ENCODE measurements at regions not wholly inside any gene's neighbourhood (a gene's known extent, or its start where the extent isn't known, plus 50 kb on each side); places are given as distances from the start of the nearest gene placed in this dataset.

DNA sequence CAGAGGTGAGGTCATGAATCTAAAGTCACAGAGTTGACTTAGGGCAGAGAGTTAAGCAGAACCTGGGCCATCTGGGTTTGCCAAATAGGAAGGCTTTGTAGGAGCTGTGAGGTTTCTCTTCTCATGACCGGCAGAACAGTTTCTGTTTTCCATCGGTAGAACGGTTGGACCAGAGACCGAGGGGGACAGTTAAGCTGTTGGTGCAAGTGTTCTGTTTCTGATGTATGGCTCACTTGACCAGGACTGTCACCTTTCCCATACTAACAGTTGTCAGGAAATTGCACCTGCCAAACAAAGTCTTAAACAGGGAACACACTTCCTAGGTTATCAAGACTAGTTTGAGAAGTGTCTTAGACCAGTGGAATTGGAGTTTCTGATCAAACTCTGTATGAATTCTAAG lies 158.3 kb downstream of the PDCD6IP start:
- Histone ChIP-seq H3K18ac (ENCODE audit: low read depth in 1 of 2, low read length in 2 of 2) (no peak overlapping the region), H2BK15ac (ENCODE audit: low read depth, poor library complexity, severe bottlenecking) (no peak overlapping the region), H3K36me3 (ENCODE audit: control insufficient read depth in 1 of 2, insufficient read depth in 2 of 2, low read depth in 1 of 2, low read length in 2 of 2) (no peaks in the 10 kb centered on the region), H2AFZ (ENCODE audit: low read depth, low read length) (no peak overlapping the region), H3K4me1 (ENCODE audit: control insufficient read depth, insufficient read depth, low read depth, low read length) (no peaks in the 10 kb centered on the region), H3K9me3 (ENCODE audit: control insufficient read depth, low read length) (no peaks in the 10 kb centered on the region), H3K27me3 (ENCODE audit: control insufficient read depth in 1 of 2, insufficient read depth in 1 of 2, low read length in 2 of 2) (no peaks in the 10 kb centered on the region), H2BK12ac (ENCODE audit: low read length in 2 of 2) (no peak overlapping the region), H3K4me2 (ENCODE audit: low read length, poor library complexity, severe bottlenecking) (no peak overlapping the region), H3K23ac (ENCODE audit: low read length in 2 of 2) (no peak overlapping the region), H4K8ac (ENCODE audit: low read length) (no peak overlapping the region), H2BK5ac (ENCODE audit: low read depth, low read length, poor library complexity, severe bottlenecking) (no peak overlapping the region), H3K27ac (ENCODE audit: low read length, poor library complexity, severe bottlenecking) (no peak overlapping the region), H4K91ac (ENCODE audit: low read length) (no peak overlapping the region), H2BK120ac (ENCODE audit: low read depth, low read length) (no peak overlapping the region), H3K9ac (ENCODE audit: low read length) (no peak overlapping the region), H3K79me1 (replicated peaks; ENCODE audit: low read length, poor library complexity, severe bottlenecking) (no peaks in the 10 kb centered on the region), H2AK5ac (ENCODE audit: low read length, severe bottlenecking) (no peak overlapping the region), H3K14ac (ENCODE audit: low read length in 2 of 2) (no peak overlapping the region), H3K4me3 (ENCODE audit: insufficient read depth in 1 of 2, low read depth in 1 of 2, low read length in 2 of 2) (no peak overlapping the region), H3K4ac (ENCODE audit: low read depth in 1 of 2, low read length in 2 of 2) (no peak overlapping the region)
- DNase-seq = no peak
- WGBS = 71% methylated on average over 4 of the region's 4 CpGs

DNA sequence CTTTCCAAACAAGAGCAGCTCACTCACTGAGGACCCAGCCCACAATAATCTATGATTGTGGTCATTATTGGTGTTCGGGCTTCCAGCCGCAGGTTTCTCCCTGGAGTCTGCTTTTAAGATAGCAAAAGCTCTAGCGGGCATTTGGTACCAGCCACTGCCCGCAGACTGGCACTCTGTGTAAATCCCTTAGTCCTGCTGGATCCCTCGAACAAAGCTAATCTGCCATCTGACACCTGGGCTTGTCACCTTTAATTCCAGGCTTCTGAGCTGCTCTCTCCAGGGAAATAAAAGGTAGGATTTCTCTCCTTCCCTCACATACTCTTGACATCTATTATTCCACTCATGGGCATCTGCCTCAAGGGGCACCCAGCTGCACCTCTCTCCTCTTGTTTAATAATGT lies 158.7 kb downstream of the PDCD6IP start:
- no peak overlapping the region for H3K18ac ChIP-seq (ENCODE audit: low read depth in 1 of 2, low read length in 2 of 2)
- H3K36me3 ChIP-seq (ENCODE audit: control insufficient read depth in 1 of 2, insufficient read depth in 2 of 2, low read depth in 1 of 2, low read length in 2 of 2) = no peaks in the 10 kb centered on the region
- no peak overlapping the region for H3K4me2 ChIP-seq (ENCODE audit: low read length, poor library complexity, severe bottlenecking)
- H2AK5ac ChIP-seq (ENCODE audit: low read length, severe bottlenecking) = no peak overlapping the region
- no peak overlapping the region for H2AFZ ChIP-seq (ENCODE audit: low read depth, low read length)
- no peak overlapping the region for H3K9ac ChIP-seq (ENCODE audit: low read length)
- no peak overlapping the region for H2BK12ac ChIP-seq (ENCODE audit: low read length in 2 of 2)
- WGBS = 96% methylated on average over 5 of the region's 5 CpGs
- H3K27me3 ChIP-seq (ENCODE audit: control insufficient read depth in 1 of 2, insufficient read depth in 1 of 2, low read length in 2 of 2) = no peaks in the 10 kb centered on the region
- H2BK5ac ChIP-seq (ENCODE audit: low read depth, low read length, poor library complexity, severe bottlenecking) = no peak overlapping the region
- H3K4me3 ChIP-seq (ENCODE audit: insufficient read depth in 1 of 2, low read depth in 1 of 2, low read length in 2 of 2) = no peak overlapping the region
- no peaks in the 10 kb centered on the region for H3K9me3 ChIP-seq (ENCODE audit: control insufficient read depth, low read length)
- H4K8ac ChIP-seq (ENCODE audit: low read length) = no peak overlapping the region
- no peak overlapping the region for H2BK120ac ChIP-seq (ENCODE audit: low read depth, low read length)
- no peak overlapping the region for H2BK15ac ChIP-seq (ENCODE audit: low read depth, poor library complexity, severe bottlenecking)
- H3K4me1 ChIP-seq (ENCODE audit: control insufficient read depth, insufficient read depth, low read depth, low read length) = no peaks in the 10 kb centered on the region
- H3K27ac ChIP-seq (ENCODE audit: low read length, poor library complexity, severe bottlenecking) = no peak overlapping the region
- no peak overlapping the region for H4K91ac ChIP-seq (ENCODE audit: low read length)
- H3K14ac ChIP-seq (ENCODE audit: low read length in 2 of 2) = no peak overlapping the region
- no peak overlapping the region for H3K23ac ChIP-seq (ENCODE audit: low read length in 2 of 2)
- H3K4ac ChIP-seq (ENCODE audit: low read depth in 1 of 2, low read length in 2 of 2) = no peak overlapping the region
- H3K79me1 ChIP-seq (replicated peaks; ENCODE audit: low read length, poor library complexity, severe bottlenecking) = no peaks in the 10 kb centered on the region
- DNase-seq = no peak

DNA sequence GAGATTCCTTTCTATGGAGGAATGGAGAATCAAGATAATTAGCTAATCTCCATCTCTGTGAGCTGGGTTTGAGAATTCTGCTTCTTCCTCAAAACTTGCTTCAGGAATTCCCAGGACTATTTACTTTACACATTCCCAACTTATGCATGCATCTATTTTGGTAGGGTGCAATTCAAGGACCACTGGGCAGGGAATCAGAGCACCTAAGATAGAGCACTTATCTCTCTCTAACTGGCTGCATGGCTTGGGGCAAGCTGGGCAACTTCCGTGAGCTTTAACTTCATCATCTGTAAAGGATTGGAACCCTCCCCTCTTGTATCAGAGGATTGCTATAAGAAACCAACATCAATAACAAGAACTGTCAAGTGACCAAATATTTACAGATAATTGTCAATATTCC lies 160.2 kb downstream of the PDCD6IP start:
- H3K4me3 ChIP-seq (ENCODE audit: insufficient read depth in 1 of 2, low read depth in 1 of 2, low read length in 2 of 2) = no peak overlapping the region
- no peak overlapping the region for H3K27ac ChIP-seq (ENCODE audit: low read length, poor library complexity, severe bottlenecking)
- no peak for DNase-seq
- H2BK5ac ChIP-seq (ENCODE audit: low read depth, low read length, poor library complexity, severe bottlenecking) = no peak overlapping the region
- 72% methylated on average over 1 of the region's 1 CpG for WGBS
- H2AFZ ChIP-seq (ENCODE audit: low read depth, low read length) = no peak overlapping the region
- H3K4me1 ChIP-seq (ENCODE audit: control insufficient read depth, insufficient read depth, low read depth, low read length) = no peaks in the 10 kb centered on the region
- no peak overlapping the region for H2AK5ac ChIP-seq (ENCODE audit: low read length, severe bottlenecking)
- no peaks in the 10 kb centered on the region for H3K36me3 ChIP-seq (ENCODE audit: control insufficient read depth in 1 of 2, insufficient read depth in 2 of 2, low read depth in 1 of 2, low read length in 2 of 2)
- H3K4me2 ChIP-seq (ENCODE audit: low read length, poor library complexity, severe bottlenecking) = no peak overlapping the region
- no peak overlapping the region for H3K18ac ChIP-seq (ENCODE audit: low read depth in 1 of 2, low read length in 2 of 2)
- no peak overlapping the region for H2BK15ac ChIP-seq (ENCODE audit: low read depth, poor library complexity, severe bottlenecking)
- no peak overlapping the region for H4K91ac ChIP-seq (ENCODE audit: low read length)
- no peak overlapping the region for H3K4ac ChIP-seq (ENCODE audit: low read depth in 1 of 2, low read length in 2 of 2)
- H3K9ac ChIP-seq (ENCODE audit: low read length) = no peak overlapping the region
- H4K8ac ChIP-seq (ENCODE audit: low read length) = no peak overlapping the region
- H3K9me3 ChIP-seq (ENCODE audit: control insufficient read depth, low read length) = peaks cover 3% of the 10 kb centered on the region
- H3K79me1 ChIP-seq (replicated peaks; ENCODE audit: low read length, poor library complexity, severe bottlenecking) = no peaks in the 10 kb centered on the region
- H3K14ac ChIP-seq (ENCODE audit: low read length in 2 of 2) = no peak overlapping the region
- H2BK120ac ChIP-seq (ENCODE audit: low read depth, low read length) = no peak overlapping the region
- no peaks in the 10 kb centered on the region for H3K27me3 ChIP-seq (ENCODE audit: control insufficient read depth in 1 of 2, insufficient read depth in 1 of 2, low read length in 2 of 2)
- no peak overlapping the region for H2BK12ac ChIP-seq (ENCODE audit: low read length in 2 of 2)
- H3K23ac ChIP-seq (ENCODE audit: low read length in 2 of 2) = no peak overlapping the region

DNA sequence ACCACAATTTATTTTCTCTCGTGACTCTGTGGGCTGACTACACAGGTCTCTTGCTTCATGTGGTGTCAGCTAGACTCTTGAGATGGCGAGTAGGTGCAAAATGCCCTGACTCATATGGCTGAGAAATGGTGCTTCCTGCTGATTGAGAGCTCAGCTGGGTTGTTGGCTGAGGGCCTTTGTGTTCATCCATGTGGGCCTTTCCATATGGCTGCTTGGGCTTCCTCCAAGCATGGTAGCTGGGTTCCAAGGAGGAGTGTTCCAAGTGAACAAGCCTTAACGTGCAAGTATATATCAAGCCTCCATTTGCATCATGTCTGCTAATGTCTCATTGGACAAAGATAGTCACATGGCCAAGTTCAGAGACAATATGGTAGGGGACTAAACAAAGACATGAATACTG lies 164.0 kb downstream of the PDCD6IP start:
- Histone ChIP-seq H3K79me1 (replicated peaks; ENCODE audit: low read length, poor library complexity, severe bottlenecking) (no peaks in the 10 kb centered on the region), H2BK15ac (ENCODE audit: low read depth, poor library complexity, severe bottlenecking) (no peak overlapping the region), H3K36me3 (ENCODE audit: control insufficient read depth in 1 of 2, insufficient read depth in 2 of 2, low read depth in 1 of 2, low read length in 2 of 2) (no peaks in the 10 kb centered on the region), H2AK5ac (ENCODE audit: low read length, severe bottlenecking) (no peak overlapping the region), H3K18ac (ENCODE audit: low read depth in 1 of 2, low read length in 2 of 2) (no peak overlapping the region), H3K9me3 (ENCODE audit: control insufficient read depth, low read length) (peaks cover 8% of the 10 kb centered on the region), H2BK12ac (ENCODE audit: low read length in 2 of 2) (no peak overlapping the region), H3K9ac (ENCODE audit: low read length) (no peak overlapping the region), H4K8ac (ENCODE audit: low read length) (no peak overlapping the region), H3K14ac (ENCODE audit: low read length in 2 of 2) (no peak overlapping the region), H3K4me3 (ENCODE audit: insufficient read depth in 1 of 2, low read depth in 1 of 2, low read length in 2 of 2) (no peak overlapping the region), H3K23ac (ENCODE audit: low read length in 2 of 2) (no peak overlapping the region), H3K4me2 (ENCODE audit: low read length, poor library complexity, severe bottlenecking) (no peak overlapping the region), H2AFZ (ENCODE audit: low read depth, low read length) (no peak overlapping the region), H3K27ac (ENCODE audit: low read length, poor library complexity, severe bottlenecking) (no peak overlapping the region), H3K4ac (ENCODE audit: low read depth in 1 of 2, low read length in 2 of 2) (no peak overlapping the region), H2BK120ac (ENCODE audit: low read depth, low read length) (no peak overlapping the region), H4K91ac (ENCODE audit: low read length) (no peak overlapping the region), H3K27me3 (ENCODE audit: control insufficient read depth in 1 of 2, insufficient read depth in 1 of 2, low read length in 2 of 2) (no peaks in the 10 kb centered on the region), H2BK5ac (ENCODE audit: low read depth, low read length, poor library complexity, severe bottlenecking) (no peak overlapping the region), H3K4me1 (ENCODE audit: control insufficient read depth, insufficient read depth, low read depth, low read length) (no peaks in the 10 kb centered on the region)
- DNase-seq = no peak
- 85% methylated on average over 3 of the region's 3 CpGs for WGBS

Measured in mesenchymal stem cell (in vitro differentiated cells and primary cell).